H54 (cell line): ENCODE measurements at regions not wholly inside any gene's neighbourhood (a gene's known extent, or its start where the extent isn't known, plus 50 kb on each side); places are given as distances from the start of the nearest gene placed in this dataset.
"Not testable (repeated sequence)": the region's sequence is repeated elsewhere in the genome, so short reads cannot be mapped to it uniquely, and the experiment has no call there.

ENCODE experiments used
- DNase-seq: peaks from one replicate; pipeline ENCODE4 v3.0.0; 2011; ENCODE audit warnings: low spot score, mixed read lengths; ENCODE audit not compliant: insufficient read length
- FAIRE-seq: peaks from 3 replicates; lab custom pipeline; 2011; peaks lifted over from hg19 to GRCh38; lab: Jason Lieb, UNC
- POLR2A ChIP-seq: IDR thresholded peaks from 2 replicates; pipeline ENCODE4 v1.6.1; 2011; ENCODE audit warnings: low read depth, mild to moderate bottlenecking, low read length

- FAIRE-seq = no peak
Measured at GRCh38 chr1:238334170-238334569, 443.4 kb upstream of the ZP4 start.

GRCh38 chr1:238331557-238331956 is 440.8 kb upstream of the ZP4 start:
- DNase-seq (no peak), FAIRE-seq (no peak)
- no peak for TF ChIP-seq POLR2A

More at GRCh38 chr1:238334170-238334569, 443.4 kb upstream of the ZP4 start:
- no peak for DNase-seq
- no peak for TF ChIP-seq POLR2A

GRCh38 chr1:238329671-238330070 is 438.9 kb upstream of the ZP4 start:
- no peak for DNase-seq
- no peak for FAIRE-seq
- no peak for TF ChIP-seq POLR2A

GRCh38 chr1:238327033-238327432 is 436.3 kb upstream of the ZP4 start:
- DNase-seq, FAIRE-seq: not testable (repeated sequence)

GRCh38 chr1:238326479-238326878 is 435.8 kb upstream of the ZP4 start:
- DNase-seq, FAIRE-seq: not testable (repeated sequence)

GRCh38 chr1:238324211-238324864 is 433.6 kb upstream of the ZP4 start:
- TF ChIP-seq POLR2A = no peak
- no peak for FAIRE-seq

GRCh38 chr1:238323490-238323889 is 432.8 kb upstream of the ZP4 start:
- FAIRE-seq = no peak
- no peak for DNase-seq
- no peak for TF ChIP-seq POLR2A

More at GRCh38 chr1:238324211-238324864, 433.6 kb upstream of the ZP4 start:
- no peak for DNase-seq

GRCh38 chr1:238319957-238320356 is 429.2 kb upstream of the ZP4 start:
- FAIRE-seq = no peak
- TF ChIP-seq POLR2A = no peak
- DNase-seq = no peak

- no peak for FAIRE-seq
- TF ChIP-seq POLR2A = no peak
Measured at GRCh38 chr1:238318294-238319110, 427.8 kb upstream of the ZP4 start.

GRCh38 chr1:238312969-238313368 is 422.2 kb upstream of the ZP4 start:
- DNase-seq (no peak), FAIRE-seq (no peak)
- TF ChIP-seq POLR2A = no peak

More at GRCh38 chr1:238318294-238319110, 427.8 kb upstream of the ZP4 start:
- DNase-seq = no peak

GRCh38 chr1:238306411-238306810 is 415.7 kb upstream of the ZP4 start:
- TF ChIP-seq POLR2A = no peak
- DNase-seq (no peak), FAIRE-seq (no peak)

GRCh38 chr1:238302646-238303045 is 411.9 kb upstream of the ZP4 start:
- no peak for TF ChIP-seq POLR2A
- FAIRE-seq (no peak), DNase-seq (no peak)

- no peak for TF ChIP-seq POLR2A
- DNase-seq = no peak
- no peak for FAIRE-seq
Measured at GRCh38 chr1:238296371-238296770, 405.6 kb upstream of the ZP4 start.

GRCh38 chr1:238293075-238293474 is 402.4 kb upstream of the ZP4 start:
- FAIRE-seq = no peak
- no peak for TF ChIP-seq POLR2A
- no peak for DNase-seq

- FAIRE-seq = no peak
- DNase-seq = no peak
- no peak for TF ChIP-seq POLR2A
Measured at GRCh38 chr1:238281418-238281817, 390.7 kb upstream of the ZP4 start.
